Immature natural killer cell (primary cell): ENCODE measurements at regions not wholly inside any gene's neighbourhood (a gene's known extent, or its start where the extent isn't known, plus 50 kb on each side); places are given as distances from the start of the nearest gene placed in this dataset.
A peak's percentile ranks its signal among the peaks of the same experiment; 100 is the strongest.

ENCODE experiments used
- DNase-seq, 3 donors: peaks; one replicate each; pipeline ENCODE4 v3.0.0; 2022; ENCODE audit warnings: mixed read lengths in 1 of 3
- H3K27ac Mint-ChIP-seq, 6 donors: one replicate each; pipeline ENCODE4 v1.8.0; 2020; ENCODE audit warnings: mixed read lengths in 6 of 6, mild to moderate bottlenecking in 5 of 6, inconsistent platforms in 4 of 6, moderate library complexity in 3 of 6
- H3K27me3 Mint-ChIP-seq, 3 donors: one replicate each; pipeline ENCODE4 v1.8.0; 2020 to 2021; ENCODE audit warnings: low read depth in 3 of 3, mild to moderate bottlenecking in 3 of 3, mixed read lengths in 3 of 3, moderate library complexity in 3 of 3, inconsistent platforms in 1 of 3
- H3K36me3 Mint-ChIP-seq, 3 donors: one replicate each; pipeline ENCODE4 v1.8.0; 2020; ENCODE audit warnings: mixed read lengths in 3 of 3, inconsistent platforms in 2 of 3, mild to moderate bottlenecking in 2 of 3
- H3K4me1 Mint-ChIP-seq, 2 donors: one replicate each; pipeline ENCODE4 v1.8.0; 2020; ENCODE audit warnings: inconsistent platforms in 2 of 2, mild to moderate bottlenecking in 2 of 2, mixed read lengths in 2 of 2, moderate library complexity in 1 of 2
- H3K4me3 Mint-ChIP-seq, 5 donors: one replicate each; pipeline ENCODE4 v1.8.0; 2020; ENCODE audit warnings: mild to moderate bottlenecking in 5 of 5, mixed read lengths in 5 of 5, inconsistent platforms in 3 of 5, moderate library complexity in 3 of 5
- H3K9me3 Mint-ChIP-seq, 6 donors: one replicate each; pipeline ENCODE4 v1.8.0; 2020; ENCODE audit warnings: mild to moderate bottlenecking in 6 of 6, mixed read lengths in 6 of 6, inconsistent platforms in 4 of 6, moderate library complexity in 3 of 6

DNA sequence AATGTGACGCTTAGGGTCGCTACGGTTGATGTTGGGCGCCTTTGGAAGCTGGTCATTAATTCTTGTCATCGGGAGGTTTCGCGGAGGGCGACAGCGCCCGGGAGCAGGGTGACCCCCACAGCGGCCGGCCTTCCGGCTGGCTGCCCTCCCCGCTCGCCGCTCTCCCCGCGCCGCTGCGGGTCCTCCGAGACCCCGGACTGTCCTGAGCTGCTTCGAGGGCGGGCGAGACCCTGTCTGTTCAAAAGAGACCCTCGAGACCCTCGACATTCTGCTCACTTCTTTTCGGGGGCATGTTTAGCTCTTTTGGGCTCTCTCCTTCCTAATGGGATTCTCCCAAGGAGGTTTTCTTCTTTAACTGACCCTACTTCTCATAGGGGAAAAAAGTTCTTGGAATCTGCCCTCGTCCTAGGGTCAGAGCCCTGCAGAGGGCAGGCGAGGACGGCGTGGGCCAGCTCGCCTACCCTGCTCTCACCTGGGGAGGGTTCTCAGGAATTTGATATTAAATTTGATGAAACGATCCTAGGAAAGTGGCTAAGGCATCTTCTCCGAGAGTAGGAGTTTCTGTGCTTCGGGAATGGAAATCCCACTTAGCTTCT is 257.0 kb downstream of the OTUD1 start:
- Mint-ChIP-seq H3K4me1 (no peaks in the 10 kb centered on the region), H3K4me3 (no peak overlapping the region), H3K27ac (no peak overlapping the region), H3K9me3 (peaks cover 0 to 7% (median 0%) of the 10 kb centered on the region in 6 donors), H3K27me3 (peaks cover 8 to 15% (median 12%) of the 10 kb centered on the region in 3 donors), H3K36me3 (no peaks in the 10 kb centered on the region)
- DNase-seq, result no peak

DNA sequence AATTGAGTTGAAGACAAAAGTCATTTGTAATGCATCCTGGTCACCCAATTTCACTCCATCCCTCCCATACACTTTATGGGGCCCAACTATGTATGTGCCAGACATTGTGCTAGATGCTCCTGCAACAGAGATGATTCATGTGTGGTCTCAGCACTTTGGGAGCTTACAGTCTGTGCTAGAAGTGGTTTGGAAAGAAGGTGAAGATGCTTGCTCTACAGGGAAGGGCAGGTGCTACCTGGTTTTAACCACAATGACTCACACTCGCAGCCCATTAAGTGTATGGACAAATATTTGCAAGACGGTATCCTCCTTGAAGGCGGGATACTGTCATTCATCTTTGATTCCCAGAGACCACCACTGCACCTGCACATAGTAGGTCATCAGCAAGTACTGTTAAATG is 257.6 kb downstream of the OTUD1 start:
- Mint-ChIP-seq H3K36me3 (no peaks in the 10 kb centered on the region), H3K4me3 (no peak overlapping the region), H3K27me3 (peaks cover 8 to 12% (median 12%) of the 10 kb centered on the region in 3 donors), H3K9me3 (peaks cover 0 to 7% (median 0%) of the 10 kb centered on the region in 6 donors), H3K27ac (peak overlapping the region in 1 of 6 donors; percentile 5), H3K4me1 (no peaks in the 10 kb centered on the region)
- DNase-seq, result no peak

GRCh38 chr10:23702977-23703414 is 264.1 kb downstream of the OTUD1 start:
- peak in 2 of 3 donors; percentile 1 to 3 for DNase-seq
- H3K27me3 Mint-ChIP-seq, result peaks cover 0 to 11% (median 1%) of the 10 kb centered on the region in 3 donors
- H3K36me3 Mint-ChIP-seq, result no peaks in the 10 kb centered on the region
- H3K4me1 Mint-ChIP-seq, result no peaks in the 10 kb centered on the region
- H3K9me3 Mint-ChIP-seq, result peaks cover 0 to 4% (median under 1%) of the 10 kb centered on the region in 6 donors
- H3K4me3 Mint-ChIP-seq, result no peak overlapping the region
- no peak overlapping the region for H3K27ac Mint-ChIP-seq

DNA sequence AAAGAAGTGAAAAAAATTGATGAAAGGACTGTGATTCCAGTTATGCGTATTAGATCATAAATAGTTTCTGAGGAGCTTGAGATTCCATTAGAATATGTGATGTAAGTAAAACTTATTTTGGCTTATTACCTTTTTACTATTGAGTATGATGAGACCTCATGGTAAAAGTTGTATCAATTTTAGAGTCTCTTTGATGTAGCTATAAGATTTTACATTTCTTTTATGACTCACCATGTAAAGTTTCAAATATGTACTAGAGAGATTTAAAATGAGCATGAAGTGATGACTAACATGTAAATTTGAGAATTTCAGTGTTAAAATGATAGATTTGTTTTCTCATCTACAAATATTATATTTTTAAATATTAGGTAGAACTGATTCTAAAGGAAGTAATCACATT is 276.5 kb downstream of the OTUD1 start:
- H3K4me3 Mint-ChIP-seq, result no peak overlapping the region
- no peak for DNase-seq
- peaks cover 0 to 11% (median 3%) of the 10 kb centered on the region in 6 donors for H3K9me3 Mint-ChIP-seq
- no peaks in the 10 kb centered on the region for H3K4me1 Mint-ChIP-seq
- peaks cover 0 to 1% (median 0%) of the 10 kb centered on the region in 3 donors for H3K27me3 Mint-ChIP-seq
- no peaks in the 10 kb centered on the region for H3K36me3 Mint-ChIP-seq
- H3K27ac Mint-ChIP-seq, result no peak overlapping the region

DNA sequence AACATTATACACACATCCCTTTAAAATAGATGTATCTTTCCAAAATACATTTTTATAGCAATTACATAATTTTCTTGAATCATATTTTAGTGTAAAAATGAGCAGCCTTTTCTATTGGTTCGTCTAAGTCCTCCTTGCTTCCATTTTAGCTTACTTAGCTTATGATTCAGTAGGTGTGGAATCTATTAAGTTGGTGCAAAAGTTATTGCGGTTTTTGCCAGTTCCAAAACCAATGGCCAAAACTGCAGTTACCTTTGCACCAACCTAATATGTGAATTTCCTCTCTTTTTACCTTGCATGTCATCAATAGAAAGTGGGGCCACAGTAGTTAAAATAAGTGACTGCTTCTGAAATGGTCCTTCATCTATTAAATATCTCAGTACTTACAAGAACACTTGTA is 279.0 kb downstream of the OTUD1 start:
- Mint-ChIP-seq H3K4me3 (no peak overlapping the region), H3K27ac (no peak overlapping the region), H3K36me3 (no peaks in the 10 kb centered on the region), H3K27me3 (no peaks in the 10 kb centered on the region), H3K4me1 (no peaks in the 10 kb centered on the region), H3K9me3 (peaks cover 0 to 11% (median 4%) of the 10 kb centered on the region in 6 donors)
- DNase-seq, result no peak

DNA sequence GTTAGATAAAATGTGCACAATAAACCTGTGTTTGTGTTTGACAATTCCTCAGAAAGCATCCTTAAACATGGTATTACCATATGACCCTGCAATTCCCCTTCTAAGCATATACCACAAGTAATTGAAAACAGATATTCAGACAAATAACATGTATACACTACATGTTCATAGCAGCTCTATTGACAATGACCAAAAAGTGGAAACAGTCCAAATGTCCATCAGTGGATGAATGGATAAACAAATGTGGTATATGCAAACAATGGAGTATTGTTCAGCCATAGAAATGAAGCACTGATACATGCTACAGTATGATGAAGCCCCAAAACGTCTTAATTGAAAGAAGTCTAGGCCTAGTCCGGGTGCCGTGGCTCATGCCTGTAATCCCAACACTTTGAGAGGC is 280.1 kb downstream of the OTUD1 start:
- Mint-ChIP-seq H3K27ac (no peak overlapping the region), H3K36me3 (no peaks in the 10 kb centered on the region), H3K4me1 (no peaks in the 10 kb centered on the region), H3K4me3 (no peak overlapping the region), H3K27me3 (no peaks in the 10 kb centered on the region), H3K9me3 (peaks cover 0 to 11% (median 3%) of the 10 kb centered on the region in 6 donors)
- DNase-seq, result no peak

DNA sequence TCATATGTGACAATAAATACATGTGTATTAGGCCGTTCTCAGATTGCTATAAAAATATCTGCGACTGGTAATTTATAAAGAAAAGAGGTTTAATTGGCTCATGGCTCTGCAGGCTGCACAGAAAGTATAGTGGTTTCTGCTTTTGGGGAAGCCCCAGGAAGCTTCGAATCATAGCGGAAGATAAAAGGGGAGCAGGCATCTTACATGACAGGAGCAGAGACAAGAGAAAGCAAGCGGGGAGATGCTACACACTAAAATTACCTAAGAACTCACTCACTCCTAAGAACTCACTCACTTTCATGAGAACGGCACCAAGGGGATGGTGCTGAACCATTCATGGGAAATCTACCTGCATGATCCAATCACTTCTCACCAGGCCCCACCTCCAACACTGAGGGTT is 284.9 kb downstream of the OTUD1 start:
- Mint-ChIP-seq H3K9me3 (peaks cover 2 to 6% (median 5%) of the 10 kb centered on the region in 6 donors), H3K27me3 (peaks cover 0 to 2% (median 0%) of the 10 kb centered on the region in 3 donors), H3K4me3 (no peak overlapping the region), H3K4me1 (no peaks in the 10 kb centered on the region), H3K27ac (no peak overlapping the region), H3K36me3 (no peaks in the 10 kb centered on the region)
- DNase-seq, result no peak

DNA sequence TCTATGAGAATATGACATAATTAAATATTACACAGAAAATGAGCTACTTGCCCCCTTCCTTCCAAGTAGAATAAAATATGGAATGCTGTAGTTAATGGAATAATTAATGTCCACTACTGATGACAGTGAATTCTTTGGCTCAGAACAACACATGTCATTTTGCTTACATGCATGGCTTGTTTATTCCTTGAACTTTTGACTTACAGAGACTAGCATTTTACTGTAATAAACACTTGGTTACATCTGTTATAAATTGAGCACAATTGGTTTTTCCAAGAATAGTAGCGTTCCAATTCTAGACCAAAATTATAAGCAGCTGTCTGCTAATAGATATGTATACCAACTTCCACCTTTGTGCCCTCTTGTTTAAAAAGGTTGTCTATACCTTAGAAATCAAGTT is 286.7 kb downstream of the OTUD1 start:
- DNase-seq, result no peak
- Mint-ChIP-seq H3K27me3 (peaks cover 0 to 3% (median 2%) of the 10 kb centered on the region in 3 donors), H3K4me1 (no peaks in the 10 kb centered on the region), H3K36me3 (no peaks in the 10 kb centered on the region), H3K4me3 (no peak overlapping the region), H3K9me3 (peaks cover 3 to 12% (median 7%) of the 10 kb centered on the region in 6 donors), H3K27ac (no peak overlapping the region)

DNA sequence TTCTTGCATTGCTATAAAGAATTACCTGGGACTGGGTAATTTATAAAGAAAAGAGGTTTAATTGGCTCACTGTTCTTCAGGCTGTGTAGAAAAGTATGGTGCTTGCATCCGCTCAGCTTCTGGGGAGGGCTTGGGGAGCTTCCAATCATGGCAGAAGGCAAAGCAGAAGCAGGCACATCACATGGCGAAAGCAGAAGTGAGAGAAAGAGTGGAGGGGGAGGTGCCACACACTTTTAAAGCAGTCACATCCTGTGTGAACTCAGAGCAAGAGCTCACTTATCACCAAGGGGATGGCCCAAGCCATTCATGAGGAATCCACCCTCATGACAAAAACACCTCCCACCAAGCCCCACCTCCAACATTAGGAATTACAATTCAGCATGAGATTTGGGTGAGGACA is 303.5 kb downstream of the OTUD1 start:
- peaks cover 0 to 40% (median 11%) of the 10 kb centered on the region in 6 donors for H3K9me3 Mint-ChIP-seq
- no peak for DNase-seq
- H3K4me3 Mint-ChIP-seq, result no peak overlapping the region
- H3K4me1 Mint-ChIP-seq, result no peaks in the 10 kb centered on the region
- peaks cover 0 to 4% (median 0%) of the 10 kb centered on the region in 3 donors for H3K36me3 Mint-ChIP-seq
- peaks cover 0 to 3% (median 2%) of the 10 kb centered on the region in 3 donors for H3K27me3 Mint-ChIP-seq
- H3K27ac Mint-ChIP-seq, result no peak overlapping the region

- Mint-ChIP-seq H3K27me3 (peaks cover 0 to 3% (median 2%) of the 10 kb centered on the region in 3 donors), H3K9me3 (peaks cover 0 to 41% (median 11%) of the 10 kb centered on the region in 6 donors), H3K4me3 (no peak overlapping the region), H3K36me3 (peaks cover 0 to 4% (median 0%) of the 10 kb centered on the region in 3 donors), H3K4me1 (no peaks in the 10 kb centered on the region), H3K27ac (no peak overlapping the region)
- DNase-seq, result no peak
Observed at GRCh38 chr10:23742807-23743206, 303.9 kb downstream of the OTUD1 start.

DNA sequence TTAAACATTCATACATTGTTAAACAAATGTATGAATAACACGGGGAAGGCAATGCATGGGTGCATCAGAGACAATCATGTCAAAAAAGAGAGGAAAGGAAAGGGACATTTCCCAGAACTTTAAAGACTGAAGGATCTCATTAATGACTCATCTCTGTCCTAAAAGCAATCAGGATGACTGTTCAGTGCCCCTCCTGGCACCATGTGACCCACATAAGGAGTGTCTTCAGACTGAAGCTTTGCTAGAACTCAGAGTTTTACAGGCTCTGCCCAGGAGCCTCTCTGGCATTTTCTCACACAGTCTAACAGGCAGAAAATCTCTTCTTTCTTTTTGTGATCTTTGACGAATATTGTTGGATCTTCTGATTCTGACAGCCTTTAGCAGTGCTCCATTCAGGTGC is 315.3 kb downstream of the OTUD1 start:
- no peaks in the 10 kb centered on the region for H3K36me3 Mint-ChIP-seq
- no peaks in the 10 kb centered on the region for H3K4me1 Mint-ChIP-seq
- no peaks in the 10 kb centered on the region for H3K27me3 Mint-ChIP-seq
- H3K9me3 Mint-ChIP-seq, result peaks cover 0 to 9% (median under 1%) of the 10 kb centered on the region in 6 donors
- H3K27ac Mint-ChIP-seq, result no peak overlapping the region
- no peak for DNase-seq
- H3K4me3 Mint-ChIP-seq, result no peak overlapping the region

DNA sequence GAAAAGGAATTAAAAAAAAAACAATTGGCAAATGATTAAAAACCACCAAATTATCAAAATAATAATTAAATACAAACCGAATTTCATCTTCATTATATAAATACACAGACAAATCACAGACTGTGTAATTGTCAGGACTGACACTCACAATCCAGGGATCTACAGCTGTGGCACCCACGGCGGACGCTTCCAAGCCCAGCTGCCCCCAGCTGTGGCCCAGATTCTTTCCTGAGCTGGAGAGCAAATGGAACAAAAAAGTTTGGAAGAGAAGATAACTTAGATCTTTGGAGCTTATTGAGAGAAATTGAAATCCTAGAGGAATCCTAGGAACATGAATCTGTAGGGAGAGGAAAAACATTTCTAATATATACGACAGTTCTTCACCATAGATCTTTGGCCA is 316.1 kb downstream of the OTUD1 start:
- DNase-seq, result no peak
- no peaks in the 10 kb centered on the region for H3K36me3 Mint-ChIP-seq
- H3K27ac Mint-ChIP-seq, result no peak overlapping the region
- no peaks in the 10 kb centered on the region for H3K27me3 Mint-ChIP-seq
- no peaks in the 10 kb centered on the region for H3K4me1 Mint-ChIP-seq
- H3K4me3 Mint-ChIP-seq, result no peak overlapping the region
- H3K9me3 Mint-ChIP-seq, result peaks cover 0 to 9% (median under 1%) of the 10 kb centered on the region in 6 donors

GRCh38 chr10:23755556-23755955 is 316.7 kb downstream of the OTUD1 start:
- Mint-ChIP-seq H3K27me3 (no peaks in the 10 kb centered on the region), H3K36me3 (no peaks in the 10 kb centered on the region), H3K9me3 (peaks cover 0 to 13% (median 4%) of the 10 kb centered on the region in 6 donors), H3K4me1 (no peaks in the 10 kb centered on the region), H3K27ac (no peak overlapping the region), H3K4me3 (no peak overlapping the region)
- DNase-seq, result no peak

- H3K27ac Mint-ChIP-seq, result no peak overlapping the region
- peaks cover 0 to 4% (median 0%) of the 10 kb centered on the region in 3 donors for H3K36me3 Mint-ChIP-seq
- peaks cover 0 to 4% (median 0%) of the 10 kb centered on the region in 3 donors for H3K27me3 Mint-ChIP-seq
- H3K4me1 Mint-ChIP-seq, result no peaks in the 10 kb centered on the region
- no peak for DNase-seq
- H3K9me3 Mint-ChIP-seq, result peaks cover 3 to 31% (median 9%) of the 10 kb centered on the region in 6 donors
- H3K4me3 Mint-ChIP-seq, result no peak overlapping the region
Observed at GRCh38 chr10:23768281-23768680, 329.4 kb downstream of the OTUD1 start.

- no peaks in the 10 kb centered on the region for H3K4me1 Mint-ChIP-seq
Observed at GRCh38 chr10:23777153-23777552, 338.3 kb downstream of the OTUD1 start.

More at GRCh38 chr10:23777153-23777552, 338.3 kb downstream of the OTUD1 start:
- no peak overlapping the region for H3K27ac Mint-ChIP-seq
- DNase-seq, result no peak
- peaks cover 0 to 1% (median 0%) of the 10 kb centered on the region in 3 donors for H3K27me3 Mint-ChIP-seq
- H3K36me3 Mint-ChIP-seq, result no peaks in the 10 kb centered on the region
- peaks cover 0 to 7% (median 0%) of the 10 kb centered on the region in 6 donors for H3K9me3 Mint-ChIP-seq
- H3K4me3 Mint-ChIP-seq, result no peak overlapping the region
